ENCODE measurements at regions not wholly inside any gene's neighbourhood (a gene's known extent, or its start where the extent isn't known, plus 50 kb on each side); places are given as distances from the start of the nearest gene placed in this dataset.

DNA sequence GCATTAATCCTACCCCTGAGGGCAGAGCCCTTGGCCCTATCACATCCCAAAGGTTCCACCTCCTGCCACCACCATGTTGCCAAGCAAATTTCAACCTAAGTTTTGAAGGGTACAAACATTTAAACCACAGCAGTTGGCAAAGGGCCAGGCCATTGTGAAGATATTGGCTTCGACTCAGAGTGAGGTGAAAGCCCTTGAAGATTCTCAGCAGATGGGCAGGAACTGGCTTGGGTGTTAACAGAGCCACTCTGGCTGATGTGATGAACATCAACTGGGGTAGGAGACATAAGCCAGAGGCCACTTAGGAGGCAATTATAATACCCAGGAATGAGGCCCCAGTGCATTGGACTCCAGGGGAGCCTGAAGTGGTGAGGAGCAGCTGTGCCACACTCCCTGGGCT lies 207.7 kb upstream of the KAZN start:
- no peak for DNase-seq (ENCODE audit: low read depth in 1 of 2, low spot score in 1 of 2)
- TF ChIP-seq, protein P1, sequence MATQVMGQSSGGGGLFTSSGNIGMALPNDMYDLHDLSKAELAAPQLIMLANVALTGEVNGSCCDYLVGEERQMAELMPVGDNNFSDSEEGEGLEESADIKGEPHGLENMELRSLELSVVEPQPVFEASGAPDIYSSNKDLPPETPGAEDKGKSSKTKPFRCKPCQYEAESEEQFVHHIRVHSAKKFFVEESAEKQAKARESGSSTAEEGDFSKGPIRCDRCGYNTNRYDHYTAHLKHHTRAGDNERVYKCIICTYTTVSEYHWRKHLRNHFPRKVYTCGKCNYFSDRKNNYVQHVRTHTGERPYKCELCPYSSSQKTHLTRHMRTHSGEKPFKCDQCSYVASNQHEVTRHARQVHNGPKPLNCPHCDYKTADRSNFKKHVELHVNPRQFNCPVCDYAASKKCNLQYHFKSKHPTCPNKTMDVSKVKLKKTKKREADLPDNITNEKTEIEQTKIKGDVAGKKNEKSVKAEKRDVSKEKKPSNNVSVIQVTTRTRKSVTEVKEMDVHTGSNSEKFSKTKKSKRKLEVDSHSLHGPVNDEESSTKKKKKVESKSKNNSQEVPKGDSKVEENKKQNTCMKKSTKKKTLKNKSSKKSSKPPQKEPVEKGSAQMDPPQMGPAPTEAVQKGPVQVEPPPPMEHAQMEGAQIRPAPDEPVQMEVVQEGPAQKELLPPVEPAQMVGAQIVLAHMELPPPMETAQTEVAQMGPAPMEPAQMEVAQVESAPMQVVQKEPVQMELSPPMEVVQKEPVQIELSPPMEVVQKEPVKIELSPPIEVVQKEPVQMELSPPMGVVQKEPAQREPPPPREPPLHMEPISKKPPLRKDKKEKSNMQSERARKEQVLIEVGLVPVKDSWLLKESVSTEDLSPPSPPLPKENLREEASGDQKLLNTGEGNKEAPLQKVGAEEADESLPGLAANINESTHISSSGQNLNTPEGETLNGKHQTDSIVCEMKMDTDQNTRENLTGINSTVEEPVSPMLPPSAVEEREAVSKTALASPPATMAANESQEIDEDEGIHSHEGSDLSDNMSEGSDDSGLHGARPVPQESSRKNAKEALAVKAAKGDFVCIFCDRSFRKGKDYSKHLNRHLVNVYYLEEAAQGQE (IDR thresholded peaks at IDR 0.05; ENCODE audit: insufficient replicate concordance, low read depth), result no peak
- no peak for TF ChIP-seq POLR2AphosphoS5 (IDR thresholded peaks at IDR 0.05; ENCODE audit: low read depth)
- TF ChIP-seq GABPA (IDR thresholded peaks at IDR 0.05; ENCODE audit: low read depth), result no peak
- TF ChIP-seq SPI1 (IDR thresholded peaks at IDR 0.05; ENCODE audit: borderline replicate concordance, low read depth), result no peak
- TF ChIP-seq, protein P2, sequence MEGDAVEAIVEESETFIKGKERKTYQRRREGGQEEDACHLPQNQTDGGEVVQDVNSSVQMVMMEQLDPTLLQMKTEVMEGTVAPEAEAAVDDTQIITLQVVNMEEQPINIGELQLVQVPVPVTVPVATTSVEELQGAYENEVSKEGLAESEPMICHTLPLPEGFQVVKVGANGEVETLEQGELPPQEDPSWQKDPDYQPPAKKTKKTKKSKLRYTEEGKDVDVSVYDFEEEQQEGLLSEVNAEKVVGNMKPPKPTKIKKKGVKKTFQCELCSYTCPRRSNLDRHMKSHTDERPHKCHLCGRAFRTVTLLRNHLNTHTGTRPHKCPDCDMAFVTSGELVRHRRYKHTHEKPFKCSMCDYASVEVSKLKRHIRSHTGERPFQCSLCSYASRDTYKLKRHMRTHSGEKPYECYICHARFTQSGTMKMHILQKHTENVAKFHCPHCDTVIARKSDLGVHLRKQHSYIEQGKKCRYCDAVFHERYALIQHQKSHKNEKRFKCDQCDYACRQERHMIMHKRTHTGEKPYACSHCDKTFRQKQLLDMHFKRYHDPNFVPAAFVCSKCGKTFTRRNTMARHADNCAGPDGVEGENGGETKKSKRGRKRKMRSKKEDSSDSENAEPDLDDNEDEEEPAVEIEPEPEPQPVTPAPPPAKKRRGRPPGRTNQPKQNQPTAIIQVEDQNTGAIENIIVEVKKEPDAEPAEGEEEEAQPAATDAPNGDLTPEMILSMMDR (IDR thresholded peaks at IDR 0.05; ENCODE audit: insufficient read depth, low read length), result no peak
- no peaks in the 10 kb centered on the region for H3K27me3 ChIP-seq (ENCODE audit: insufficient read depth, poor library complexity, severe bottlenecking)
- no peak overlapping the region for H3K4me3 ChIP-seq (replicated peaks; ENCODE audit: insufficient read depth, low read length)
- H3K27ac ChIP-seq (replicated peaks), result no peak overlapping the region

DNA sequence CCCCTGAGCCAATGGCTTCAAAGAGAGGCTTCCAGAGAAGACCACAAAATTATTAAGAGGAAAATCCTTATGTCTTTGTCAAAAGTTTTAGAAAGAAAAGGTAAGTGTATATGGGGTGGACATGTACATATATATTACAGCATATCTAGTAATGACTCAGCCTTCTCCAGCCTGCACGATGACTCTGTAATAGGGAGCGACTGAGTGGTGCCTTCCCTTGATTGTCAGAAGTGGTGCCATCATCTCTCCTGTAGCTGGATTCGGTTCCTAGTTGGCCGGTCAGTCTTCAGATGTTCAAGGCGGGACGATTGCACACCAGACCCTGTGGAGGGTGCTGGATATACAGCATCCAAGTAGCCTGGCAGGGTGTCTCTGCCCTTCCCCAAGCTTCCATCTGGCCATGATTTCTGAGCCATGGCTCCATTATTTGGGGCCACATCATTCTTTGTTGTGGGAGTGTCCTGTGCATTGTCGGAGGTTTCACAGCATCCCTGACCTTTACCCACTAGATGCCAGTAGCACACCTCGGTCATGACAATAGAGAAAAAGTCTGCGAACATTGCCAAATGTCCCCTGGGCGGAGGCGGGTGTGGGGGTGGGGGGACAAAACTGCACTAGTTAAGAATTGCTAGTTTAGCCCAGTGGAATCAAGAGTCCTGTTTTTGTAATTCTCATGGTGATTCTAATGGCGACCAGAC lies 206.2 kb upstream of the KAZN start:
- no peak overlapping the region for H3K4me3 ChIP-seq (replicated peaks; ENCODE audit: insufficient read depth, low read length)
- TF ChIP-seq, protein P2 (IDR thresholded peaks at IDR 0.05; ENCODE audit: insufficient read depth, low read length), result no peak
- TF ChIP-seq, protein P1 (IDR thresholded peaks at IDR 0.05; ENCODE audit: insufficient replicate concordance, low read depth), result no peak
- TF ChIP-seq POLR2AphosphoS5 (IDR thresholded peaks at IDR 0.05; ENCODE audit: low read depth) (no peak), GABPA (IDR thresholded peaks at IDR 0.05; ENCODE audit: low read depth) (no peak), SPI1 (IDR thresholded peaks at IDR 0.05; ENCODE audit: borderline replicate concordance, low read depth) (no peak)
- DNase-seq (ENCODE audit: low read depth in 1 of 2, low spot score in 1 of 2), result no peak

DNA sequence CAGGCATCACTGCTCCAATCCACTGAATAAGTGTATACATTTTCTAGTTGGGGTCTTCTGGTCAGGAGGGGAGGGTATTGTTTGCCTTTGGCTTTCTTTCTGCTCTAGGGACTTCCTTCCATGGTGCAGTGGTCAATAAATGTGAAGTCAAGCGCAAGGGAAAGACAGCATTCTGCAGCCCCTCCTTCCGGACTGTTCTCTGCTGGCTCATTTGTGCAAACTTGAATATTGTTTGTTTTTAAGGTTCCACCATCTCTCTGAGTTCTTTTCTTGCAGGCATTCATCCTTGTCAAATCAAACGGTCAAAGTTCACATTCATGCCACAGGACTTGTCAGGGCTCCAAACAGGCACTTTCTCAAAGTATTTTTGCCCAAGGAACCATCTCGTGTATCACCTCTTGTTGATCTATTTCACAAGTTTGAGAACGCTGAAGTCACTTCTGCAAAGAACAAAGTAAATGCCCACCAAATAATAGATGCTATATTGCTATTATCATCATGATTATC lies 205.6 kb upstream of the KAZN start:
- no peak for TF ChIP-seq SPI1 (IDR thresholded peaks at IDR 0.05; ENCODE audit: borderline replicate concordance, low read depth)
- no peak for TF ChIP-seq POLR2AphosphoS5 (IDR thresholded peaks at IDR 0.05; ENCODE audit: low read depth)
- TF ChIP-seq, protein P2 (IDR thresholded peaks at IDR 0.05; ENCODE audit: insufficient read depth, low read length), result no peak
- TF ChIP-seq GABPA (IDR thresholded peaks at IDR 0.05; ENCODE audit: low read depth), result no peak
- TF ChIP-seq, protein P1 (IDR thresholded peaks at IDR 0.05; ENCODE audit: insufficient replicate concordance, low read depth), result no peak
- no peak for DNase-seq (ENCODE audit: low read depth in 1 of 2, low spot score in 1 of 2)
- no peak overlapping the region for H3K4me3 ChIP-seq (replicated peaks; ENCODE audit: insufficient read depth, low read length)
- H3K27me3 ChIP-seq (ENCODE audit: insufficient read depth, poor library complexity, severe bottlenecking), result no peaks in the 10 kb centered on the region
- H3K27ac ChIP-seq (replicated peaks), result no peak overlapping the region

More for the DNA sequence above, 206.2 kb upstream of the KAZN start:
- no peak overlapping the region for H3K27ac ChIP-seq (replicated peaks)
- H3K27me3 ChIP-seq (ENCODE audit: insufficient read depth, poor library complexity, severe bottlenecking), result no peaks in the 10 kb centered on the region
